GM18951 (cell line): ENCODE measurements at regions not wholly inside any gene's neighbourhood (a gene's known extent, or its start where the extent isn't known, plus 50 kb on each side); places are given as distances from the start of the nearest gene placed in this dataset.
"Not testable (repeated sequence)": the region's sequence is repeated elsewhere in the genome, so short reads cannot be mapped to it uniquely, and the experiment has no call there.

Source experiments
- POLR2A ChIP-seq: IDR thresholded peaks from 4 replicates; pipeline ENCODE4 v1.6.1; 2011; ENCODE audit warnings: mild to moderate bottlenecking; ENCODE audit not compliant: insufficient read length, insufficient read depth; ENCODE audit errors: extremely low read depth
- in situ Hi-C: fragments of 300-500 bp; cut with MboI; formaldehyde crosslinking; loops from one replicate; pipeline ENCODE4 v1.12.0; 2022; ENCODE audit warnings: low sequenced_read_pairs, mixed read lengths, inconsistent platforms; ENCODE audit not compliant: unreplicated experiment

GRCh38 chr1:34365295-34365694, 188.6 kb downstream of the C1orf94 start:
- TF ChIP-seq POLR2A: no peak
- in situ Hi-C loops: no loop called here

- no peak for TF ChIP-seq POLR2A
- in situ Hi-C loops: no loop called here
Observed at GRCh38 chr1:34366875-34367624, 190.3 kb downstream of the C1orf94 start.

- in situ Hi-C loops: no loop called here
- no peak for TF ChIP-seq POLR2A
Observed at GRCh38 chr1:34367954-34368353, 191.2 kb downstream of the C1orf94 start.

- in situ Hi-C loops: no loop called here
- no peak for TF ChIP-seq POLR2A
Observed at GRCh38 chr1:34369701-34370455, 193.2 kb downstream of the C1orf94 start.

GRCh38 chr1:34370748-34371147, 194.0 kb downstream of the C1orf94 start:
- in situ Hi-C loops: no loop called here

GRCh38 chr1:34371179-34371578, 194.5 kb downstream of the C1orf94 start:
- in situ Hi-C loops: not testable (repeated sequence)

More at GRCh38 chr1:34370748-34371147, 194.0 kb downstream of the C1orf94 start:
- TF ChIP-seq POLR2A: no peak

- no peak for TF ChIP-seq POLR2A
- in situ Hi-C loops: no loop called here
Observed at GRCh38 chr1:34371829-34372532, 195.3 kb downstream of the C1orf94 start.

GRCh38 chr1:34372891-34373290, 196.2 kb downstream of the C1orf94 start:
- in situ Hi-C loops: no loop called here
- TF ChIP-seq POLR2A: no peak

- in situ Hi-C loops: no loop called here
- TF ChIP-seq POLR2A: no peak
Observed at GRCh38 chr1:34373912-34374311, 197.2 kb downstream of the C1orf94 start.

- no peak for TF ChIP-seq POLR2A
- in situ Hi-C loops: no loop called here
Observed at GRCh38 chr1:34376531-34376930, 199.8 kb downstream of the C1orf94 start.

GRCh38 chr1:34378968-34379856, 202.5 kb downstream of the C1orf94 start:
- in situ Hi-C loops: no loop called here
- TF ChIP-seq POLR2A: no peak

- TF ChIP-seq POLR2A: no peak
- in situ Hi-C loops: no loop called here
Observed at GRCh38 chr1:34379911-34380310, 203.2 kb downstream of the C1orf94 start.
